HCT116 (cell line): ENCODE measurements at regions not wholly inside any gene's neighbourhood (a gene's known extent, or its start where the extent isn't known, plus 50 kb on each side); places are given as distances from the start of the nearest gene placed in this dataset.
"Not testable (repeated sequence)": the region's sequence is repeated elsewhere in the genome, so short reads cannot be mapped to it uniquely, and the experiment has no call there.

Experiments
- ATAC-seq: fragments of 200-7000 bp; cut with Tn5 transposase; 2 replicates; pipeline ENCODE4 v1.9.1; 2020; ENCODE audit warnings: mild to moderate bottlenecking, moderate library complexity
- BruUV-seq: library from RNA; stranded (reverse); fragments of 400-500 nt; replicated peaks from 2 replicates; lab custom pipeline; 2021; lab: Mats Ljungman, UMichigan
- CTCF ChIA-PET: fragments of 300-600 bp; sonication (Branson Sonifier 250); formaldehyde crosslinking; loops from one replicate; lab custom pipeline; 2021; ENCODE audit warnings: antibody characterized with exemption; lab: Charles Lee
- POLR2A ChIA-PET: fragments of 300-600, 350-600 bp; sonication (Branson Sonifier 250); formaldehyde crosslinking; loops from one replicate; lab custom pipeline; 2021; ENCODE audit warnings: antibody characterized with exemption; lab: Charles Lee
- RAD21 ChIA-PET, 2 experiments: fragments of 300-600 bp; sonication (Branson Sonifier 250); formaldehyde crosslinking; loops; one replicate each; lab custom pipeline; 2023; ENCODE audit warnings: low total read pairs in 2 of 2; ENCODE audit not compliant: uncharacterized antibody in 2 of 2, unreplicated experiment in 2 of 2, low non-redundant PET in 1 of 2; lab: Charles Lee
- DNase-seq: peaks from one replicate; pipeline ENCODE4 v3.0.0-alpha.2; 2010; ENCODE audit warnings: low read depth, low spot score
- H2AFZ ChIP-seq: fragments of 200-600 bp; shearing (Covaris generic), sonication (generic); 2 replicates; pipeline ENCODE4 v1.6.1; 2017; ENCODE audit warnings: low read depth, mixed run types, mixed read lengths, antibody characterized with exemption, low read length; ENCODE audit not compliant: poor library complexity, severe bottlenecking
- H3K27ac ChIP-seq: 2 replicates; pipeline ENCODE4 v1.5.1; 2012; ENCODE audit warnings: low read depth, low read length
- H3K27me3 ChIP-seq: fragments of 200-600 bp; sonication (generic); 2 replicates; pipeline ENCODE4 v1.6.1; 2016; ENCODE audit warnings: mixed run types, low read length, mixed read lengths; ENCODE audit not compliant: insufficient read depth
- H3K36me3 ChIP-seq, 2 experiments: fragments of 200-500 bp in 1 of 2; fragments of 200-600 bp in 1 of 2; sonication (Bioruptor generic) in 1 of 2; sonication (generic) in 1 of 2; 2 replicates each; pipeline versions ENCODE4 v1.5.1 to v1.6.1; 2014 to 2016; ENCODE audit warnings: low read length in 2 of 2, inconsistent platforms in 1 of 2, mixed read lengths in 1 of 2, mixed run types in 1 of 2; ENCODE audit not compliant: insufficient read depth in 2 of 2, control insufficient read depth in 1 of 2
- H3K4me1 ChIP-seq, 2 experiments: fragments of 200-600 bp in 1 of 2; sonication (generic) in 1 of 2; 2 replicates each; pipeline versions ENCODE4 v1.5.1 to v1.6.1; 2012 to 2017; ENCODE audit warnings: low read length in 2 of 2, inconsistent platforms in 1 of 2, mild to moderate bottlenecking in 1 of 2, mixed read lengths in 1 of 2, mixed run types in 1 of 2, moderate library complexity in 1 of 2; ENCODE audit not compliant: insufficient read depth in 2 of 2, control insufficient read depth in 1 of 2
- H3K4me2 ChIP-seq: fragments of 200-600 bp; sonication (generic); 2 replicates; pipeline ENCODE4 v1.6.1; 2017; ENCODE audit warnings: mixed run types, low read length, mixed read lengths
- H3K4me3 ChIP-seq, 2 experiments: fragments of 200-600 bp in 1 of 2; sonication (generic) in 1 of 2; replicated peaks in 1 of 2; 2 replicates each; pipeline ENCODE4 v1.5.1; 2011 to 2016; ENCODE audit warnings: low read length in 2 of 2, control low read depth in 1 of 2, low read depth in 1 of 2, mild to moderate bottlenecking in 1 of 2, mixed read lengths in 1 of 2, mixed run types in 1 of 2
- H3K79me2 ChIP-seq: fragments of 200-600 bp; sonication (generic); 2 replicates; pipeline ENCODE4 v1.6.1; 2017; ENCODE audit warnings: mild to moderate bottlenecking, mixed run types, low read length, moderate library complexity, mixed read lengths; ENCODE audit not compliant: insufficient read depth
- H3K9ac ChIP-seq: fragments of 200-600 bp; sonication (generic); 2 replicates; pipeline ENCODE4 v1.6.1; 2016; ENCODE audit warnings: low read length, mixed read lengths
- H3K9me2 ChIP-seq: fragments of 200-600 bp; sonication (generic), shearing (Covaris generic); 2 replicates; pipeline ENCODE4 v1.6.1; 2017; ENCODE audit warnings: mixed run types, mild to moderate bottlenecking, moderate library complexity; ENCODE audit not compliant: insufficient read depth
- H3K9me3 ChIP-seq, 2 experiments: fragments of 200-500 bp in 1 of 2; fragments of 200-600 bp in 1 of 2; sonication (Bioruptor generic) in 1 of 2; sonication (generic) in 1 of 2; 2 replicates each; pipeline ENCODE4 v1.6.1; 2014 to 2017; ENCODE audit warnings: low read length in 2 of 2, mixed read lengths in 2 of 2, inconsistent platforms in 1 of 2, low read depth in 1 of 2, mild to moderate bottlenecking in 1 of 2, mixed run types in 1 of 2, moderate library complexity in 1 of 2; ENCODE audit not compliant: control insufficient read depth in 1 of 2, insufficient read depth in 1 of 2
- H4K20me1 ChIP-seq: fragments of 200-600 bp; sonication (generic), shearing (Covaris generic); 2 replicates; pipeline ENCODE4 v1.6.1; 2017; ENCODE audit warnings: mixed run types, mild to moderate bottlenecking, moderate library complexity; ENCODE audit not compliant: insufficient read depth
- intact Hi-C: fragments of 100-400 bp; cut with micrococcal nuclease; formaldehyde crosslinking; loops from 2 replicates; pipeline ENCODE4 v1.10.0; 2022

DNA sequence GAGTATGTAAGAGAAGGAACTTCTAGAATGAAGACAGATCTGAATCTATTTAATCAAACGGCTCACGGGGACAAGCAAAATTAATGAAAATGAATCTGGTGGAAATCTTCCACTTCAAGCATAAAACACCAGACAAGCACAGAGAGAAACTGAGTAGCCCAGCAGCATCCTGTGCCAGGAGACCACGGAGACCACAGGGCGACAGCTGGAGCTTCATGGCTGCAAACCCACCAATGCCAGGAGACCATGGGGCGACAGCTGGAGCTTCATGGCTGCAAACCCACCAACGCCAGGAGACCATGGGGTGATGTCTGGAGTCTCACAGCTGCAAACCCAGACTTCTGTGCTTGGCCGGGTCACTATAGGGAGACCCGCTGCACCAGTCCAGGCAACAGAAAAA is 5442.0 kb upstream of the TPTE start:
- DNase-seq, intact Hi-C loops, H3K4me3 ChIP-seq, H3K9me3 ChIP-seq, H3K79me2 ChIP-seq, ATAC-seq, H3K36me3 ChIP-seq, H3K9me2 ChIP-seq, POLR2A ChIA-PET, H3K9ac ChIP-seq, BruUV-seq, H3K4me1 ChIP-seq, H3K4me2 ChIP-seq, H3K27ac ChIP-seq, CTCF ChIA-PET, H2AFZ ChIP-seq, RAD21 ChIA-PET, H3K27me3 ChIP-seq, H4K20me1 ChIP-seq: not testable (repeated sequence)

DNA sequence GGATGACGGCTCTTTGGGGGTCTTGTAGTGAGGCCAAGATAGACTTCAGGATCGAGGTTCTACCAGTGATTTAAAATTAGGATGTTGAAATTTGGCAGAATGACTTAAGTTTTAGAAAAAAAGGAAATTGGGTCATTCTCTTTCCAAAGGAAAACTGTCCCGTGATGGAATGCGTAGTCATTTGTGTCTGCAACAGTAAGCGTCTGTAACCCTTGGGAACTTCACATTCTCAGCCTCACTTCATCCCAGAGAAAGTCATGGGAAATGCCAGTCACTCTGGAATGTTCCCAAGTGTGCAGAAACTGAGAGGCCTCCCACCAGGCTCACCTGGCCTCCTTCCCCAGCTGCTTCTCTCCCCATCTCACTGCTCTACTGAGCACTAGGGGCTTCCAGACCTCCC is 5441.4 kb upstream of the TPTE start:
- CTCF ChIA-PET, H3K27me3 ChIP-seq, POLR2A ChIA-PET, H3K9me3 ChIP-seq, H3K4me3 ChIP-seq, H4K20me1 ChIP-seq, RAD21 ChIA-PET, H3K4me1 ChIP-seq, intact Hi-C loops, H3K36me3 ChIP-seq, ATAC-seq, H3K4me2 ChIP-seq, BruUV-seq, H3K9ac ChIP-seq, H3K79me2 ChIP-seq, H3K27ac ChIP-seq, DNase-seq, H3K9me2 ChIP-seq, H2AFZ ChIP-seq: not testable (repeated sequence)

DNA sequence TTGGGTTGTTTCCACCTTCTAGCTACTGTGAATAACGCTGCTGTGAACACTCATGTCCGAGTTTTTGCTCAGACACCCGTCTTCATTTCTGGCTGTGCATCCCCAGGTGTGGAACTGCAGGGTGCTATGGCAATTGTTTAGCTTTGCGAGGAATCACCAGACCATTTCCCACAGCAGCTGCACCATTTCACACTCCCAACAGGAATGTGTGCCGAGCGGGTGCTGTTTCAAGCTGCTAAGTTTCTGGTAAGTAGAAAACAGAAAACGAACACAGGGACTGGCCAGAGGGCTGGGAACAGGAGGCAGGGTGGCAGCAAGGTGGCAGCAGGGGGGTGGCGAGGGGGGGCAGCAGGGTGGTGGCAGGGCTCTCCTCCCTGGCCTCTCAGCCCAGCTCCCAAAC is 5437.1 kb upstream of the TPTE start:
- DNase-seq, intact Hi-C loops, ATAC-seq, H3K36me3 ChIP-seq, H3K4me3 ChIP-seq, POLR2A ChIA-PET, BruUV-seq, H4K20me1 ChIP-seq, H3K4me2 ChIP-seq, H2AFZ ChIP-seq, H3K27ac ChIP-seq, H3K9me2 ChIP-seq, RAD21 ChIA-PET, H3K27me3 ChIP-seq, H3K79me2 ChIP-seq, H3K4me1 ChIP-seq, H3K9me3 ChIP-seq, CTCF ChIA-PET, H3K9ac ChIP-seq: not testable (repeated sequence)

DNA sequence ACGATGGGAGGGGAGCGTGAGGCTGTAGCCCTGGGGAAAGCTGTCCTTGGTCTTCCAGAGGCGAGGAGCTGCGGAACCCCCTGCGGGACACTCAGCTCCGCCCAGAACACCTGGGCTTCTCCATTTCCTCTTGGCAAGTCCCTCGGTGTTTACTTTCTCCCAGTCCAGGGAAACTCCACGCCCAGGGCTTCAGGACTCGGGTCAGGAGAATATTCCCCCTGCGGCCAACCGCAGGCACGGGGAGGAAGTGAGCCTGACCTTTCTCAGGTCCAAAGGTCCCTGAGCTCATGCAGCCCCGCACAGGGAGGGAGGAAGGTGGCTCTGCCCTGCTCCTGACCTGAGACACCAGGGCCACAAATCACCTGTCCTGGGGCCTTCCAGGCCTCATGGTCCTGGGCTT is 5435.9 kb upstream of the TPTE start:
- H3K4me3 ChIP-seq, POLR2A ChIA-PET, intact Hi-C loops, H3K27me3 ChIP-seq, RAD21 ChIA-PET, H3K36me3 ChIP-seq, DNase-seq, H3K9ac ChIP-seq, H3K4me1 ChIP-seq, H3K27ac ChIP-seq, H3K4me2 ChIP-seq, BruUV-seq, H2AFZ ChIP-seq, ATAC-seq, H3K79me2 ChIP-seq, H3K9me3 ChIP-seq, CTCF ChIA-PET, H3K9me2 ChIP-seq, H4K20me1 ChIP-seq: not testable (repeated sequence)

DNA sequence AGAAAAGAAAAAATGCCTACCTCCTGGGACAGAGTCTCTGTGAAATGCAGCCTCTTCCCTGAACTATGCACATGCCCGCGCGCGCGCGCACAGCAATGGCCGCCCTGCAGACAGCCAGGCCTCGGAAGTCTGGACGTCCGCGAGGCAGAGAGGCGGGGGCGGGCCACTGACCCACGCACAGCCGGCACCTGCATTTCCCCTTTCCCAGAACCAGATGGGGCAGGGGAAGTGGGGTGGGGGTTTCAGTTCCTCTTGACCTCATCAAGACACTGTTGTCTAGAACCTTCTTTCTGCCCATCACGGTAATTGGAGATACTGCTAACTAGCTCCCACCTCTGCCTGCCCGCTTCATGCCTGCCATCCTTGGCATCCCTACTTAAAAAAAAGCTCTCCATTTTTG is 5435.0 kb upstream of the TPTE start:
- H3K27me3 ChIP-seq, H3K9me3 ChIP-seq, BruUV-seq, intact Hi-C loops, H2AFZ ChIP-seq, RAD21 ChIA-PET, H3K79me2 ChIP-seq, H4K20me1 ChIP-seq, H3K4me3 ChIP-seq, H3K4me2 ChIP-seq, H3K9me2 ChIP-seq, H3K36me3 ChIP-seq, H3K9ac ChIP-seq, DNase-seq, ATAC-seq, H3K4me1 ChIP-seq, H3K27ac ChIP-seq, POLR2A ChIA-PET, CTCF ChIA-PET: not testable (repeated sequence)
